Brain microvascular endothelial cell (primary cell): ENCODE measurements at regions not wholly inside any gene's neighbourhood (a gene's known extent, or its start where the extent isn't known, plus 50 kb on each side); places are given as distances from the start of the nearest gene placed in this dataset.

Experiments
- DNase-seq: peaks from one replicate; pipeline ENCODE4 v3.0.0-alpha.2; 2020
- H3K27ac ChIP-seq: fragments of 250-450 bp; sonication (Bioruptor Pico); 2 replicates; pipeline ENCODE4 v1.5.1; 2020; ENCODE audit warnings: mild to moderate bottlenecking, moderate library complexity
- H3K27me3 ChIP-seq: fragments of 250-450 bp; sonication (Bioruptor Pico); replicated peaks from 2 replicates; pipeline ENCODE4 v1.5.1; 2020; ENCODE audit warnings: mild to moderate bottlenecking
- H3K36me3 ChIP-seq: fragments of 250-450 bp; sonication (Bioruptor Pico); replicated peaks from 2 replicates; pipeline ENCODE4 v1.5.1; 2020; ENCODE audit warnings: mild to moderate bottlenecking
- H3K4me3 ChIP-seq: 2 replicates; pipeline ENCODE4 v1.5.1; 2011; ENCODE audit warnings: low read depth, mild to moderate bottlenecking, control low read depth, low read length, moderate library complexity
- in situ Hi-C: cut with HindIII; loops from 2 replicates; pipeline ENCODE4 v1.10.0; 2017; ENCODE audit warnings: low sequenced_read_pairs, low pct_ligation_motif_present
- TF ChIP-seq, protein P1 (sequence below): IDR thresholded peaks from 2 replicates; pipeline ENCODE4 v1.5.1; 2011; ENCODE audit warnings: low read depth, mild to moderate bottlenecking, moderate library complexity, low read length, control low read depth, inconsistent platforms; ENCODE audit errors: missing control alignments

DNA sequence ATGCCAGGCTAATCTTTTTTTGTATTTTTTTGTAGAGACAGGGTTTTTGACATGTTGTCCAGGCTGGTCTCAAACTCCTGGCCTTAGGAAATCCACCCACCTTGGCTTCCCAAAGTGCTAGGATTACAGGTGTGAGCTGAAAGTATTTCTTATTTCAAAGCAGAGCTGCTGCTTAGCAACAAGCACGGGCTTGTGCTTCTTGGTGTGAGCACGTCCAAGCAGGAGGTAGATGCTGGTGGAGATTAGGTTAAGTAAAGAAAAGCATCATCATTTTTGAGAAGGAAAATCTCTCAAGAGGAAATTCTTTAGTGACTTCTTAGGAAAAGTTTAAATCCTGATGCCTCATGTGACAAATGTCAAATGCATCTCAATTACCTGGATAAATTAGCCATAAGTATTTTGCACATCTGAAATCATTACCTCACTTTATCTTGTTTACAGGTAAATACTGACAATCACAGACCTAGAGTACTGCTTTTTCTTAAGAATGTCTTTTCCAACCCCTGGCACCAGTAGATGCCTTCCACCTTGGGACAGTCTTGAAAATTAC, 431.8 kb upstream of the FZD8 start:
- Histone ChIP-seq H3K36me3 (no peaks in the 10 kb centered on the region), H3K27ac (no peak overlapping the region), H3K4me3 (no peak overlapping the region), H3K27me3 (no peaks in the 10 kb centered on the region)
- DNase-seq, result no peak
- TF ChIP-seq, protein P1, sequence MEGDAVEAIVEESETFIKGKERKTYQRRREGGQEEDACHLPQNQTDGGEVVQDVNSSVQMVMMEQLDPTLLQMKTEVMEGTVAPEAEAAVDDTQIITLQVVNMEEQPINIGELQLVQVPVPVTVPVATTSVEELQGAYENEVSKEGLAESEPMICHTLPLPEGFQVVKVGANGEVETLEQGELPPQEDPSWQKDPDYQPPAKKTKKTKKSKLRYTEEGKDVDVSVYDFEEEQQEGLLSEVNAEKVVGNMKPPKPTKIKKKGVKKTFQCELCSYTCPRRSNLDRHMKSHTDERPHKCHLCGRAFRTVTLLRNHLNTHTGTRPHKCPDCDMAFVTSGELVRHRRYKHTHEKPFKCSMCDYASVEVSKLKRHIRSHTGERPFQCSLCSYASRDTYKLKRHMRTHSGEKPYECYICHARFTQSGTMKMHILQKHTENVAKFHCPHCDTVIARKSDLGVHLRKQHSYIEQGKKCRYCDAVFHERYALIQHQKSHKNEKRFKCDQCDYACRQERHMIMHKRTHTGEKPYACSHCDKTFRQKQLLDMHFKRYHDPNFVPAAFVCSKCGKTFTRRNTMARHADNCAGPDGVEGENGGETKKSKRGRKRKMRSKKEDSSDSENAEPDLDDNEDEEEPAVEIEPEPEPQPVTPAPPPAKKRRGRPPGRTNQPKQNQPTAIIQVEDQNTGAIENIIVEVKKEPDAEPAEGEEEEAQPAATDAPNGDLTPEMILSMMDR, result no peak
- in situ Hi-C loops, result no loop called here

DNA sequence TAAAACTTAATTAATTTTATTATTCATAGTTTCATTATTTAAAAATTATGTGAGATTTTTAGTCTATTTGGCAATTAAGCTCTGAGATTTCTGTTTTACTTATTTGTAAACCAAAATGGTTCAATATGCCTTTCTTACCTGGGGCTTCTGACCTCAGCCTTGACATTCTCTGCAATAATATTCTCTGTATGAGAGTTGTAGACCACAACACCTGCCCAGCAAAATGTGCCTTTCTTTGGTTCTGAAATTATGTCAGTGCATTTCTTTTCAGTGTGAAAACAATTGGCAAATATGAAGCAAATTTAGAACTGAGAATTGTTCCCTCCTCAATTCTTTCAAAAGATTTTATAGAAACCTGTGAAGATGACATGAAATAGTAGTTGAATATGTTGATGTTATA, 426.4 kb upstream of the FZD8 start:
- in situ Hi-C loops, result no loop called here
- Histone ChIP-seq H3K27me3 (no peaks in the 10 kb centered on the region), H3K36me3 (no peaks in the 10 kb centered on the region), H3K27ac (no peak overlapping the region), H3K4me3 (no peak overlapping the region)
- no peak for DNase-seq
- TF ChIP-seq, protein P1, result no peak

DNA sequence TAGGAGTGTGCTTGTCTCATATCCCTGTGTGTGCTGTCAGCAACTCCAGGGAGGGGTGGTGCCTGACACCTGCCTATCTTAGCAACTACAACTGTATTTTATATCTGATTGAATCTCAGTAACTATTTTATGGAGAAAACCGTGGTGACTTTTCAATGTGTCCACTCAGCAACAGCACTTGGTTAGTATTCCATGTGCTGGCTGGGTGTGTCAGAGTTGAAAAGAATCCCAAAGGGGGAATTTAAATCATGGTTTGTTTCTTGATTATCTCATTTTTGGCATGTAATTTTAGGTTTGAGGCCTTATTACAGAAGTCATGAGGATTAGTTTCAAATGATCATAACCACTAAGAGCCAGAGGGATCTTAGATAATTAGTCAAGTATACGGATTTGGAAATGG, 425.7 kb upstream of the FZD8 start:
- no peak for DNase-seq
- TF ChIP-seq, protein P1, result no peak

GRCh38 chr10:36066850-36067249, 424.8 kb upstream of the FZD8 start:
- in situ Hi-C loops, result no loop called here

More for the DNA sequence above, 425.7 kb upstream of the FZD8 start:
- H3K27ac ChIP-seq, result no peak overlapping the region
- no peaks in the 10 kb centered on the region for H3K27me3 ChIP-seq
- in situ Hi-C loops, result no loop called here
- H3K4me3 ChIP-seq, result no peak overlapping the region
- H3K36me3 ChIP-seq, result no peaks in the 10 kb centered on the region

DNA sequence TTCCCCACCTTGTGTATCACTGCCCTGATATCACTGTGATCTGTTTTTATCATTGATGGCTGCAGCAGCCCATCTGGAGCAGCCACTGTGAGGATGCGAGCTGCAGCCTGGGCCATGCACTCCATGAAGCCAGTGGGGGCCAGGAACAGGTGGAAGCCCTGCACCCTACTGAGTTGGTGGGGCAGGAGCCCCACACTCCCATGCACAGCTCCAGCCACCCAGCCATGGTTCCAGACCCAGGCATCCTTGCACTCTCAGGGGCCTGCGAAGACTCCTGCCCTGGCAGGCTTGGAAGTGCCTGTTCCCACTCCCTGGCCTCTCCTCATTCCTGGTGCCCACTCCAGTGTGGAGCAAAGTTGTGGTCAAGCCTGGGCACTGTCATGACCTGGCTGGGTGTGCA, 424.0 kb upstream of the FZD8 start:
- H3K4me3 ChIP-seq, result no peak overlapping the region
- no peak overlapping the region for H3K27ac ChIP-seq
- H3K27me3 ChIP-seq, result no peaks in the 10 kb centered on the region
- TF ChIP-seq, protein P1, result no peak
- no peak for DNase-seq
- in situ Hi-C loops, result no loop called here
- H3K36me3 ChIP-seq, result no peaks in the 10 kb centered on the region

More at GRCh38 chr10:36066850-36067249, 424.8 kb upstream of the FZD8 start:
- Histone ChIP-seq H3K27ac (no peak overlapping the region), H3K36me3 (no peaks in the 10 kb centered on the region), H3K27me3 (no peaks in the 10 kb centered on the region), H3K4me3 (no peak overlapping the region)
- TF ChIP-seq, protein P1, result no peak
- no peak for DNase-seq

DNA sequence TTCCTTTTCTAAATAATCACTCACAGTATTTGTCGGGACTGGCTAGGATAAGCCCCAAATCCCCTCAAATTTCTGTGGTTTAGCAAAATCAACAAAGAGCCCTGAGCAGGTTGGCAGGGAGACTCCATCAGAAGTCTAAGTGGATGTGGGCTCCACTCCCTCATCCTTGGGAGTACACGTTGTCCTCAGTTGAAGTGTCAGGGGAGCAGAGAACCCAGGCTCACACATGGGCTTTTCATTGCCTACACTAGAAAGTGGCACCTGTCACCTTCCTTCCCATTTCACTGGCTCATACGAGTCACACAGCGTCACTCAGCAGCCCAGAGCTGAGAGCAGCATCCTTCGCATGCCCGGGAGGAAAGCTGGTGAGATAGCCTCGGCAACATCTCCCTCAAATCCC, 421.3 kb upstream of the FZD8 start:
- no peak overlapping the region for H3K27ac ChIP-seq
- in situ Hi-C loops, result no loop called here
- TF ChIP-seq, protein P1, result no peak
- H3K36me3 ChIP-seq, result no peaks in the 10 kb centered on the region
- H3K27me3 ChIP-seq, result no peaks in the 10 kb centered on the region
- H3K4me3 ChIP-seq, result no peak overlapping the region
- no peak for DNase-seq
